ENCODE measurements at regions not wholly inside any gene's neighbourhood (a gene's known extent, or its start where the extent isn't known, plus 50 kb on each side); places are given as distances from the start of the nearest gene placed in this dataset.

- H3K27me3 ChIP-seq (ENCODE audit: control insufficient read depth, low read length): no peaks in the 10 kb centered on the region
- H3K27ac ChIP-seq (ENCODE audit: low read depth, low read length): no peak overlapping the region
- no peaks in the 10 kb centered on the region for H3K79me2 ChIP-seq (ENCODE audit: control insufficient read depth, low read length)
- no peaks in the 10 kb centered on the region for H3K9me2 ChIP-seq (replicated peaks; ENCODE audit: control insufficient read depth, low read length)
- no peak overlapping the region for H3K4me2 ChIP-seq (ENCODE audit: low read length)
- H3F3A ChIP-seq (ENCODE audit: control insufficient read depth, insufficient read depth): no peaks in the 10 kb centered on the region
- no peaks in the 10 kb centered on the region for H3K4me1 ChIP-seq (ENCODE audit: control insufficient read depth, low read length)
- no peak for TF ChIP-seq EZH2phosphoT487 (IDR thresholded peaks at IDR 0.05; ENCODE audit: borderline replicate concordance, low read length)
- no peak for TF ChIP-seq CTCF (IDR thresholded peaks at IDR 0.05; ENCODE audit: low read depth, low read length, poor library complexity, severe bottlenecking)
- H3K4me3 ChIP-seq (ENCODE audit: low read length): no peak overlapping the region
- no peaks in the 10 kb centered on the region for H4K20me1 ChIP-seq (ENCODE audit: control insufficient read depth, insufficient read depth, low read depth, low read length)
- H3K9me3 ChIP-seq (ENCODE audit: control insufficient read depth, insufficient read depth, low read length): no peaks in the 10 kb centered on the region
- H3K36me3 ChIP-seq (ENCODE audit: control insufficient read depth, low read length): no peaks in the 10 kb centered on the region
Measured at GRCh38 chr15:96448923-96449322, 118.4 kb downstream of the NR2F2 start.

GRCh38 chr15:96457841-96458240 is 127.3 kb downstream of the NR2F2 start:
- no peak overlapping the region for H3K4me3 ChIP-seq (ENCODE audit: low read length)
- H3K4me2 ChIP-seq (ENCODE audit: low read length): no peak overlapping the region
- no peaks in the 10 kb centered on the region for H4K20me1 ChIP-seq (ENCODE audit: control insufficient read depth, insufficient read depth, low read depth, low read length)
- H3K4me1 ChIP-seq (ENCODE audit: control insufficient read depth, low read length): no peaks in the 10 kb centered on the region
- no peaks in the 10 kb centered on the region for H3K9me2 ChIP-seq (replicated peaks; ENCODE audit: control insufficient read depth, low read length)
- H3K36me3 ChIP-seq (ENCODE audit: control insufficient read depth, low read length): no peaks in the 10 kb centered on the region
- no peaks in the 10 kb centered on the region for H3F3A ChIP-seq (ENCODE audit: control insufficient read depth, insufficient read depth)
- TF ChIP-seq EZH2phosphoT487 (IDR thresholded peaks at IDR 0.05; ENCODE audit: borderline replicate concordance, low read length) (no peak), CTCF (IDR thresholded peaks at IDR 0.05; ENCODE audit: low read depth, low read length, poor library complexity, severe bottlenecking) (no peak)
- H3K79me2 ChIP-seq (ENCODE audit: control insufficient read depth, low read length): no peaks in the 10 kb centered on the region
- H3K9me3 ChIP-seq (ENCODE audit: control insufficient read depth, insufficient read depth, low read length): no peaks in the 10 kb centered on the region
- H3K27me3 ChIP-seq (ENCODE audit: control insufficient read depth, low read length): no peaks in the 10 kb centered on the region
- H3K27ac ChIP-seq (ENCODE audit: low read depth, low read length): no peak overlapping the region

GRCh38 chr15:96460106-96460505 is 129.6 kb downstream of the NR2F2 start:
- no peaks in the 10 kb centered on the region for H3K9me3 ChIP-seq (ENCODE audit: control insufficient read depth, insufficient read depth, low read length)
- no peak overlapping the region for H3K4me2 ChIP-seq (ENCODE audit: low read length)
- no peaks in the 10 kb centered on the region for H3K79me2 ChIP-seq (ENCODE audit: control insufficient read depth, low read length)
- H3K9me2 ChIP-seq (replicated peaks; ENCODE audit: control insufficient read depth, low read length): no peaks in the 10 kb centered on the region
- no peaks in the 10 kb centered on the region for H3K27me3 ChIP-seq (ENCODE audit: control insufficient read depth, low read length)
- H3K4me1 ChIP-seq (ENCODE audit: control insufficient read depth, low read length): no peaks in the 10 kb centered on the region
- H3K36me3 ChIP-seq (ENCODE audit: control insufficient read depth, low read length): no peaks in the 10 kb centered on the region
- H3F3A ChIP-seq (ENCODE audit: control insufficient read depth, insufficient read depth): no peaks in the 10 kb centered on the region
- no peak for TF ChIP-seq EZH2phosphoT487 (IDR thresholded peaks at IDR 0.05; ENCODE audit: borderline replicate concordance, low read length)
- no peak for TF ChIP-seq CTCF (IDR thresholded peaks at IDR 0.05; ENCODE audit: low read depth, low read length, poor library complexity, severe bottlenecking)
- no peaks in the 10 kb centered on the region for H4K20me1 ChIP-seq (ENCODE audit: control insufficient read depth, insufficient read depth, low read depth, low read length)
- H3K27ac ChIP-seq (ENCODE audit: low read depth, low read length): no peak overlapping the region
- H3K4me3 ChIP-seq (ENCODE audit: low read length): no peak overlapping the region
